RWPE1 (cell line): ENCODE measurements at regions not wholly inside any gene's neighbourhood (a gene's known extent, or its start where the extent isn't known, plus 50 kb on each side); places are given as distances from the start of the nearest gene placed in this dataset.

ENCODE experiments used
- CTCF ChIA-PET: fragments of 350-600 bp; sonication (Branson Sonifier 250); formaldehyde crosslinking; extraction: SDS; loops from one replicate; lab custom pipeline; 2021; lab: Yijun Ruan, JAX
- POLR2A ChIA-PET: fragments of 400-600 bp; formaldehyde crosslinking; extraction: SDS; loops from one replicate; lab custom pipeline; 2020; ENCODE audit warnings: antibody characterized with exemption; ENCODE audit not compliant: low non-redundant PET; lab: Yijun Ruan, JAX
- DNase-seq: peaks from one replicate; pipeline ENCODE4 v3.0.0; 2012; ENCODE audit warnings: low spot score
- H3K27ac ChIP-seq: fragments of 450-650 bp; 2 replicates; pipeline ENCODE4 v1.5.1; 2017
- TF ChIP-seq, protein P1 (sequence below): fragments of 450-650 bp; conservative IDR thresholded peaks from 2 replicates; pipeline ENCODE4 v1.5.1; 2017; ENCODE audit warnings: low read depth, mild to moderate bottlenecking

DNA sequence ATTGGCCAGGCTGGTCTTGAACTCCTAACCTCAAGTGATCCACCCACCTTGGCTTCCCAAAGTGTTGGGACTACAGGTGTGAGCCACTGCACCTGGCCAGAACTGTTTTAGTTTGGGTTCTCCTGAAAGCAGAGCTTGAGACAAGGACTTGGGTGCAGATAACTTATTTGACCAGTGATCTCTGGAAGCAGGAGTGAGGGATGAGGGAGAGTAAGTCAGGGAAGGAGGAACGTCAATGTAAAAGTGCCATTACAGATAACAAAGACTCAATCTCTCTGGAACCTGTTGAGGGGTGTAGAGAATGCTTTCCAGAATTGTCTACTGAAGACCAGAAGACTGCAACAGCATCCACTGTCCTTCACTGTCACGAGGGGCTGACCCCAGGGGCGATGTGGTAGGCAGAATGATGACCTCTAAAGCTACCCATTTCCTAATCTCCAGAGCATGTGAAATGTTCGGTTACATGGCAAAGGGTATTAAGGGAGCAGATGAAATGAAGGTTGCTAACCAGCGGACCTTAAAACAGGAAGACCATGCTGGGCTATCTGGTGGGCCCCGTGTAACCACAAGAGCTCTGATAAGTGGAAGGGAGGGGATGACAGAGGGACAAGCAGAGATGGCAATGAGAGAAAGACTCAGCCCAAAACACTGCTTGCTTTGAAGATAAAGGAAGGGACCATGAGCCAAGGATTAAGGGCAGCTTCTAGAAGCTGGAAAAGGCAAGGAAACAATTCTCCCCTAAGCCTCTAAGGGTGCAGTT lies 207.8 kb downstream of the RBM19 start:
- TF ChIP-seq, protein P1, sequence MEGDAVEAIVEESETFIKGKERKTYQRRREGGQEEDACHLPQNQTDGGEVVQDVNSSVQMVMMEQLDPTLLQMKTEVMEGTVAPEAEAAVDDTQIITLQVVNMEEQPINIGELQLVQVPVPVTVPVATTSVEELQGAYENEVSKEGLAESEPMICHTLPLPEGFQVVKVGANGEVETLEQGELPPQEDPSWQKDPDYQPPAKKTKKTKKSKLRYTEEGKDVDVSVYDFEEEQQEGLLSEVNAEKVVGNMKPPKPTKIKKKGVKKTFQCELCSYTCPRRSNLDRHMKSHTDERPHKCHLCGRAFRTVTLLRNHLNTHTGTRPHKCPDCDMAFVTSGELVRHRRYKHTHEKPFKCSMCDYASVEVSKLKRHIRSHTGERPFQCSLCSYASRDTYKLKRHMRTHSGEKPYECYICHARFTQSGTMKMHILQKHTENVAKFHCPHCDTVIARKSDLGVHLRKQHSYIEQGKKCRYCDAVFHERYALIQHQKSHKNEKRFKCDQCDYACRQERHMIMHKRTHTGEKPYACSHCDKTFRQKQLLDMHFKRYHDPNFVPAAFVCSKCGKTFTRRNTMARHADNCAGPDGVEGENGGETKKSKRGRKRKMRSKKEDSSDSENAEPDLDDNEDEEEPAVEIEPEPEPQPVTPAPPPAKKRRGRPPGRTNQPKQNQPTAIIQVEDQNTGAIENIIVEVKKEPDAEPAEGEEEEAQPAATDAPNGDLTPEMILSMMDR: no peak
- ChIA-PET CTCF (interaction anchor here (0.6 kb wide), 1 partner anchor 110 kb away, joined by 3 read pairs; no protein-coding TSS in a partner anchor), POLR2A (no interaction called here)
- DNase-seq: no peak
- no peak overlapping the region for H3K27ac ChIP-seq

- no peak for DNase-seq
- CTCF ChIA-PET: interaction anchor here (0.6 to 0.7 kb wide), 2 partner anchors 109 to 111 kb away, joined by 3 to 4 read pairs; no protein-coding TSS in a partner anchor
- H3K27ac ChIP-seq: no peak overlapping the region
- POLR2A ChIA-PET: no interaction called here
- TF ChIP-seq, protein P1: no peak
These were observed 208.7 kb downstream of the RBM19 start for GRCh38 chr12:113757221-113758002.

- no peak for DNase-seq
- TF ChIP-seq, protein P1: no peak
- ChIA-PET POLR2A (no interaction called here), CTCF (interaction anchor here (0.6 kb wide), 1 partner anchor 53 kb away, joined by 3 read pairs; no protein-coding TSS in a partner anchor)
- no peak overlapping the region for H3K27ac ChIP-seq
These were observed 209.5 kb downstream of the RBM19 start for GRCh38 chr12:113756609-113757008.

DNA sequence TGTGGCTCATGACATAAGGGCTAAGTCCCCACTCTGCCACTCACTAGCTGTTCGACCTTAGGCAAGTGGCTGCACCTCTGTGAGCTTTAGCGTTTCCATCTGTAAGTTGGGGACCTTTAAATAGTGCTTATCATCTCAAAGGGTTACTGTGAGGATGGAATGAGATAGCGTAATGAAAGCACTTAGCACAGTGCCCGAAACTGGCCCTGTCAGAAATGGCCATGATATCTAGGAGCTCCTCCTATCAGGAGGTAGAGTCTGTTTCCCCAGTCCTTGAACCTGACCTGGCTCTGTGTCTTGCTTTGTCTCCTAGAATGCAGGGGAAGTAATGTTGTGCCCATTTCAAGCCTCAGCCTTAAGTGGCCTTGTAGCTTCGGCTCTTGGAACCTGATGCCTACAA lies 211.0 kb downstream of the RBM19 start:
- TF ChIP-seq, protein P1: no peak
- ChIA-PET CTCF (no interaction called here), POLR2A (no interaction called here)
- no peak overlapping the region for H3K27ac ChIP-seq
- no peak for DNase-seq

DNA sequence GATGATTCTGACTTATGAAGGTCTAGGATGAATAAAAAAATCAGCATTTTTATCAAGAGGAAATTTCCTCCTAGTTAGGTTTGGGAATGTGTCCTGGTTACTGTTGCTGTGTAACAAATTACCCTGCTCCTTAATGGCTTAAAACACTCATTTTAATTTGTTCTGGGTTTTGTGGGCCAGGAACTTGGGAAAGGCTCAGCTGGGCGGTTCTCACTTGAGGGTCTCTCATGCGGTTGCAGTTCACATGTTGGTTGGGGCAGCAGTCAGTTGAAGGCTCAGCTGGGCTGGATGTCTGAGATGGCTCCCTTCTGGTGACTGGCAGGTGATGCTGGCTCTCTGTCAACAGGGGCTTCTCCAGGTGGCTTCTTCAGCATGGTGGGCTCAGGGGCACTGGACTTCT lies 214.6 kb downstream of the RBM19 start:
- no peak for DNase-seq
- TF ChIP-seq, protein P1: no peak
- ChIA-PET POLR2A (no interaction called here), CTCF (no interaction called here)
- H3K27ac ChIP-seq: no peak overlapping the region

DNA sequence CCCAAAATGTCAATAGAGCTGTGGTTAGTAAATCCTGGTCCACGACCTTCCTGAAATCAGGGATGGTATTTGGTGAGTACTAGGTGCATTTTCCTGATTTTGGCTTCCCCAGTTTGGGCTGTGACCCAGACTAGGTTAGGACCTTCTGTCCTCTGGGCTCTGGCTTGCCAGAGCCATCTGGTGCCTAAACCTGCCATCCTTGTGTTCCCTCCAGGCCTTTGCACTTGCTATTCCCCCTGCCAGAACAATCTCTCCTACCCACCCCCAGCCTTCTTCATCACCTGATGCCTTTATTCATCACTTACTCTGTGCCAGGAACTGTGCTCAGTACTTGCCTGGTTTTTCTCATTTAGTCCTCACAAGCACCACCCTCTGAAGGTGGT lies 216.7 kb downstream of the RBM19 start:
- CTCF ChIA-PET: interaction anchor here (0.6 kb wide), 1 partner anchor 850 kb away, joined by 4 read pairs; no protein-coding TSS in a partner anchor
- no peak for DNase-seq
- H3K27ac ChIP-seq: no peak overlapping the region
- TF ChIP-seq, protein P1: no peak
- POLR2A ChIA-PET: no interaction called here
